GM23248 (cell line): ENCODE measurements at regions not wholly inside any gene's neighbourhood (a gene's known extent, or its start where the extent isn't known, plus 50 kb on each side); places are given as distances from the start of the nearest gene placed in this dataset.

Experiments
- DNase-seq: peaks from one replicate; pipeline ENCODE4 v3.0.0-alpha.2; 2015
- H2AFZ ChIP-seq: fragments of 200-600 bp; sonication (generic); 2 replicates; pipeline ENCODE4 v1.6.1; 2016; ENCODE audit warnings: antibody characterized with exemption
- H3F3A ChIP-seq: fragments of 200-600 bp; sonication (generic); 2 replicates; pipeline ENCODE4 v1.6.1; 2016; ENCODE audit warnings: mild to moderate bottlenecking, antibody characterized with exemption, mixed run types; ENCODE audit not compliant: insufficient read depth
- H3K27ac ChIP-seq: fragments of 200-600 bp; sonication (generic); 2 replicates; pipeline ENCODE4 v1.5.1; 2016; ENCODE audit warnings: mild to moderate bottlenecking
- H3K27me3 ChIP-seq: fragments of 200-600 bp; sonication (generic); replicated peaks from 2 replicates; pipeline ENCODE4 v1.6.1; 2016; ENCODE audit warnings: mild to moderate bottlenecking; ENCODE audit not compliant: insufficient read depth
- H3K36me3 ChIP-seq: fragments of 200-600 bp; sonication (generic); 2 replicates; pipeline ENCODE4 v1.6.1; 2016; ENCODE audit warnings: low read depth, mild to moderate bottlenecking
- H3K4me1 ChIP-seq: fragments of 200-600 bp; sonication (generic); 2 replicates; pipeline ENCODE4 v1.6.1; 2016; ENCODE audit warnings: mild to moderate bottlenecking; ENCODE audit not compliant: insufficient read depth
- H3K4me2 ChIP-seq: fragments of 200-600 bp; sonication (generic); one replicate; pipeline ENCODE4 v1.6.1; 2016; ENCODE audit warnings: mild to moderate bottlenecking; ENCODE audit not compliant: unreplicated experiment
- H3K4me3 ChIP-seq: fragments of 200-600 bp; sonication (generic); 2 replicates; pipeline ENCODE4 v1.5.1; 2016; ENCODE audit warnings: mild to moderate bottlenecking
- H3K79me2 ChIP-seq: fragments of 200-600 bp; sonication (generic); 2 replicates; pipeline ENCODE4 v1.6.1; 2016; ENCODE audit warnings: mild to moderate bottlenecking; ENCODE audit not compliant: insufficient read depth
- H3K9ac ChIP-seq: fragments of 200-600 bp; sonication (generic); 2 replicates; pipeline ENCODE4 v1.6.1; 2016; ENCODE audit warnings: mild to moderate bottlenecking
- H3K9me2 ChIP-seq: fragments of 200-600 bp; sonication (generic); 2 replicates; pipeline ENCODE4 v1.6.1; 2016; ENCODE audit warnings: mixed run types, mild to moderate bottlenecking, moderate library complexity; ENCODE audit not compliant: insufficient read depth
- H3K9me3 ChIP-seq: fragments of 200-600 bp; sonication (generic); one replicate; pipeline ENCODE4 v1.6.1; 2017; ENCODE audit warnings: low read depth
- H4K20me1 ChIP-seq: fragments of 200-600 bp; sonication (generic); 2 replicates; pipeline ENCODE4 v1.6.0; 2016; ENCODE audit not compliant: insufficient read depth
- EZH2 ChIP-seq: fragments of 200-600 bp; sonication (generic); IDR thresholded peaks from 2 replicates; pipeline ENCODE4 v1.6.1; 2018; ENCODE audit warnings: antibody characterized with exemption, mild to moderate bottlenecking; ENCODE audit not compliant: insufficient read depth, poor library complexity, severe bottlenecking
- EZH2phosphoT487 ChIP-seq: fragments of 200-600 bp; sonication (generic); IDR thresholded peaks from 2 replicates; pipeline ENCODE4 v1.6.1; 2018; ENCODE audit warnings: antibody characterized with exemption, moderate library complexity, mild to moderate bottlenecking, low read depth; ENCODE audit not compliant: insufficient read depth
- WGBS, 2 experiments: methylation state at CpG; one replicate each; pipeline ENCODE4 v1.1.6; 2015 to 2017; ENCODE audit warnings: low lambda C conversion rate in 2 of 2, low coverage in 1 of 2; ENCODE audit errors: missing lambda C conversion rate in 2 of 2; 5-methylcytosine and 5-hydroxymethylcytosine counted together
- in situ Hi-C: fragments of 300-500 bp; cut with MboI; formaldehyde crosslinking; loops from 2 replicates; pipeline ENCODE4 v1.15.0; 2020

- Histone ChIP-seq H3K27ac (no peak overlapping the region), H3K4me1 (no peaks in the 10 kb centered on the region), H3K9me3 (no peaks in the 10 kb centered on the region), H3K27me3 (no peaks in the 10 kb centered on the region), H2AFZ (no peak overlapping the region), H3K9me2 (peaks cover 3% of the 10 kb centered on the region; the same call in 1 of the 2 replicates), H3K36me3 (no peaks in the 10 kb centered on the region), H3K79me2 (no peaks in the 10 kb centered on the region), H3K9ac (no peak overlapping the region), H4K20me1 (no peaks in the 10 kb centered on the region), H3F3A (no peaks in the 10 kb centered on the region), H3K4me2 (no peak overlapping the region), H3K4me3 (no peak overlapping the region)
- 21 to 26% methylated on average over 1 of the region's 1 CpG for WGBS, 2 experiments
- no peak for DNase-seq
- in situ Hi-C loops: no loop called here
- no peak for TF ChIP-seq EZH2
- no peak for TF ChIP-seq EZH2phosphoT487
Measured at GRCh38 chr1:105516068-105516467, 1540.4 kb upstream of the PRMT6 start.

DNA sequence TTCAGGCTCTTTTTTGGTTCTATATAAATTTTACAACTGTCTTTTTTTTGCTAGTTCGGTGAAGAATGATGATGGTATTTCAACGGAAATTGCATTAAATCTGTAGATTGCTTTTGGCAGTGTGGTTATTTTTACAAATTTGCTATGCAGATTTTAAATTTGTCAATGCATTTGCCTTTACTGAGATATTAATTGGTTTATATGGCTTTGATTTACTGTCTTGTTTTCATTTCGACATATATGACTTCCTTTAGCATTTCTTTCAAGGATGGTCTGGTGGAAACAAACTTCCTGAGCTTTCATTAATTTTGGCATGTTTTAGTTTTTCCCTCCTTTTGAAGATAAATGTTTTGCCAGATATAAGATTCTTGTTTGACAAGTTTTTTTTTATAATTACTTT is 1522.5 kb upstream of the PRMT6 start:
- Histone ChIP-seq H3K27ac (no peak overlapping the region), H3F3A (no peaks in the 10 kb centered on the region), H3K9me3 (no peaks in the 10 kb centered on the region), H3K9me2 (no peaks in the 10 kb centered on the region), H3K36me3 (no peaks in the 10 kb centered on the region), H4K20me1 (no peaks in the 10 kb centered on the region), H3K4me2 (no peak overlapping the region), H3K27me3 (no peaks in the 10 kb centered on the region), H3K4me1 (no peaks in the 10 kb centered on the region), H3K4me3 (no peak overlapping the region), H3K9ac (no peak overlapping the region), H3K79me2 (no peaks in the 10 kb centered on the region), H2AFZ (peak overlapping the region; percentile 29; the same call in 1 of the 2 replicates)
- DNase-seq: no peak
- 17 to 26% methylated on average over 3 of the region's 3 CpGs for WGBS, 2 experiments
- no peak for TF ChIP-seq EZH2phosphoT487
- TF ChIP-seq EZH2: no peak
- in situ Hi-C loops: no loop called here

DNA sequence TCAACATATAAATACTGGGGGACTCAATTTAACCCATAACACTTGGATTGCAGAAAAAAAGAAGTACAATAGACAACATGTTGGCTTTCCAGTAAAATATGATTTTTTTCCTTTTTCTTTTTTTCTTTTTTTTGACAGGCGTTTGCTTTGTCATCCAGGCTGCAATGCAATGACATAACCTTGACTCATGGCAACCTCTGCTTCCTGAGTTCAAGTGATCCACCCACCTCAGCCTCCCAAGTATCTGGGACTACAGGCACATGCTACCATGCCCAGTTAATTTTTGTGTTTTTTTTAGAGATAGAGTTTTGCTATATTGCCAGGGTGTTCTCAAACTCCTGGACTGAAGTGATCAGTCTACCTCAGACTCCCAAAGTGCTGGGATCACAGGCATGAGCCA is 1512.0 kb upstream of the PRMT6 start:
- Histone ChIP-seq H3K27ac (peak overlapping the region; percentile 66), H3K27me3 (no peaks in the 10 kb centered on the region), H3K9ac (peak overlapping the region; percentile 20), H3K4me1 (peaks cover 20% of the 10 kb centered on the region), H3K9me3 (no peaks in the 10 kb centered on the region), H4K20me1 (no peaks in the 10 kb centered on the region), H3K36me3 (no peaks in the 10 kb centered on the region), H3K79me2 (no peaks in the 10 kb centered on the region), H2AFZ (peak overlapping the region; percentile 65), H3K4me3 (no peak overlapping the region), H3K4me2 (peak overlapping the region; percentile 26), H3K9me2 (no peaks in the 10 kb centered on the region), H3F3A (peaks cover 4% of the 10 kb centered on the region; the same call in 1 of the 2 replicates)
- TF ChIP-seq EZH2phosphoT487 (no peak), EZH2 (no peak)
- DNase-seq: peak; percentile 70
- in situ Hi-C loops: no loop called here
- 0% methylated on average over 1 of the region's 1 CpG for WGBS, 2 experiments

DNA sequence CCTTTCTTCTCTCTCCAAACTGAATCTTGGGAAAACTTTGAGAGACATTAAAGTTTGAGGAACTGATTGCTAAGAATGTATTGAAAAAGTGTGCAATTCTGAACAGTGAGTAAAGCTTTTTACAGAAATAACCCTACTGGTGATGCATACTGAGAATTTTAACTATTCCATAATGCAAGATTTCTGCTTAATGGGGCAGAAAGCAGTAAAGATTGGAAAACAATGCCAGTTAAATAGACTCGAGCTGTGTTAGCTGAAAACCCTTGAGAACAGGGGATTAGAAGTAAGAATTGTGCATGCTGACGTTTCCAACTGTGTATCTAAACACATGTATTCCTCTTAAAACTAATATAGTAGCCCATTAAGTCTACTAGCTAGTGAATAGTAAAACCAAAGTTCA is 1500.2 kb upstream of the PRMT6 start:
- Histone ChIP-seq H3K27me3 (no peaks in the 10 kb centered on the region), H3K79me2 (no peaks in the 10 kb centered on the region), H4K20me1 (no peaks in the 10 kb centered on the region), H3K9me2 (no peaks in the 10 kb centered on the region), H3K4me3 (no peak overlapping the region), H3K9me3 (no peaks in the 10 kb centered on the region), H2AFZ (peak overlapping the region; percentile 26; the same call in 1 of the 2 replicates), H3F3A (no peaks in the 10 kb centered on the region), H3K9ac (no peak overlapping the region), H3K36me3 (no peaks in the 10 kb centered on the region), H3K27ac (no peak overlapping the region), H3K4me1 (no peaks in the 10 kb centered on the region), H3K4me2 (no peak overlapping the region)
- no peak for DNase-seq
- in situ Hi-C loops: no loop called here
- TF ChIP-seq EZH2phosphoT487 (no peak), EZH2 (no peak)
- 4 to 5% methylated on average over 2 of the region's 2 CpGs for WGBS, 2 experiments

GRCh38 chr1:105558023-105558422 is 1498.5 kb upstream of the PRMT6 start:
- Histone ChIP-seq H3K79me2 (no peaks in the 10 kb centered on the region), H3K4me1 (no peaks in the 10 kb centered on the region)
- DNase-seq: no peak

More at GRCh38 chr1:105558023-105558422, 1498.5 kb upstream of the PRMT6 start:
- H3F3A ChIP-seq: no peaks in the 10 kb centered on the region
- H3K27ac ChIP-seq: no peak overlapping the region
- H3K9me2 ChIP-seq: no peaks in the 10 kb centered on the region
- H3K36me3 ChIP-seq: no peaks in the 10 kb centered on the region
- H3K9ac ChIP-seq: no peak overlapping the region
- no peak overlapping the region for H3K4me2 ChIP-seq
- TF ChIP-seq EZH2phosphoT487 (no peak), EZH2 (no peak)
- no peaks in the 10 kb centered on the region for H4K20me1 ChIP-seq
- H3K27me3 ChIP-seq: no peaks in the 10 kb centered on the region
- in situ Hi-C loops: no loop called here
- no peak overlapping the region for H3K4me3 ChIP-seq
- no peaks in the 10 kb centered on the region for H3K9me3 ChIP-seq
- no peak overlapping the region for H2AFZ ChIP-seq
